Gastroesophageal sphincter (tissue), 4 donors: ENCODE measurements at regions not wholly inside any gene's neighbourhood (a gene's known extent, or its start where the extent isn't known, plus 50 kb on each side); places are given as distances from the start of the nearest gene placed in this dataset.

Experiments used
- ATAC-seq: fragments of 150-250 bp; one replicate; pipeline ENCODE4 v1.9.1; 2016; ENCODE audit warnings: mild to moderate bottlenecking, moderate library complexity
- H3K27ac ChIP-seq, 4 donors: fragments of 200-600 bp; sonication (generic) in 3 of 4; 1 replicate in 3 of 4; 2 replicates in 1 of 4; pipeline ENCODE4 v1.5.1; 2016 to 2019
- H3K27me3 ChIP-seq: fragments of 200-600 bp; sonication (generic); one replicate; pipeline ENCODE4 v1.5.1; 2019
- H3K36me3 ChIP-seq, 2 donors: fragments of 200-600 bp; sonication (generic); one replicate each; pipeline ENCODE4 v1.5.1; 2019; ENCODE audit warnings: control low read depth in 1 of 2
- H3K4me1 ChIP-seq, 3 donors: fragments of 200-600 bp; sonication (generic); 1 replicate in 2 of 3; 2 replicates in 1 of 3; pipeline ENCODE4 v1.5.1; 2016 to 2019; ENCODE audit warnings: control low read depth in 2 of 3
- H3K4me3 ChIP-seq, 2 donors: fragments of 200-600 bp; sonication (generic); one replicate each; pipeline ENCODE4 v1.5.1; 2019; ENCODE audit warnings: mild to moderate bottlenecking in 1 of 2, moderate library complexity in 1 of 2
- H3K9me3 ChIP-seq, 3 donors: fragments of 200-600 bp; sonication (generic); one replicate each; pipeline ENCODE4 v1.5.1; 2017 to 2019; ENCODE audit warnings: control low read depth in 2 of 3
- CTCF ChIP-seq, 4 experiments: fragments of 200-600 bp in 2 of 4; fragments of 450-650 bp in 2 of 4; sonication (generic) in 1 of 4; IDR thresholded peaks; one replicate each; pipeline ENCODE4 v1.5.1; 2017 to 2019; ENCODE audit warnings: antibody characterized with exemption in 4 of 4, mild to moderate bottlenecking in 2 of 4, moderate library complexity in 2 of 4
- EP300 ChIP-seq: sonication (generic); formaldehyde crosslinking; IDR thresholded peaks from one replicate; pipeline ENCODE4 v1.6.1; 2017; ENCODE audit warnings: antibody characterized with exemption, mild to moderate bottlenecking
- POLR2A ChIP-seq, 2 donors: fragments of 450-650 bp; IDR thresholded peaks; one replicate each; pipeline ENCODE4 v1.6.1; 2017; ENCODE audit warnings: antibody characterized with exemption in 2 of 2, mild to moderate bottlenecking in 2 of 2, moderate library complexity in 1 of 2
- POLR2AphosphoS5 ChIP-seq: sonication (generic); formaldehyde crosslinking; IDR thresholded peaks from one replicate; pipeline ENCODE4 v1.6.1; 2017; ENCODE audit warnings: antibody characterized with exemption
- WGBS, 2 donors: methylation state at CpG; one replicate each; pipeline ENCODE4 v1.1.5; 2018; ENCODE audit warnings: low coverage in 1 of 2; 5-methylcytosine and 5-hydroxymethylcytosine counted together

GRCh38 chr13:69604698-69605097, 502.9 kb upstream of the ATXN8OS start:
- ATAC-seq: no peak
- TF ChIP-seq POLR2AphosphoS5: no peak
- TF ChIP-seq POLR2A (IDR thresholded peaks at IDR 0.05): no peak
- no peak for TF ChIP-seq CTCF (IDR thresholded peaks at IDR 0.05)
- TF ChIP-seq EP300: no peak
- 88% methylated on average over 1 of the region's 1 CpG for WGBS, 2 donors
- H3K27ac ChIP-seq: no peak overlapping the region
- no peaks in the 10 kb centered on the region for H3K9me3 ChIP-seq
- H3K27me3 ChIP-seq: no peaks in the 10 kb centered on the region
- H3K4me3 ChIP-seq: no peak overlapping the region
- H3K36me3 ChIP-seq: no peaks in the 10 kb centered on the region
- H3K4me1 ChIP-seq: no peaks in the 10 kb centered on the region

GRCh38 chr13:69603144-69603853, 504.3 kb upstream of the ATXN8OS start:
- ATAC-seq: no peak
- H3K4me1 ChIP-seq: no peaks in the 10 kb centered on the region
- no peaks in the 10 kb centered on the region for H3K36me3 ChIP-seq
- H3K27me3 ChIP-seq: no peaks in the 10 kb centered on the region
- WGBS, 2 donors: 82% methylated on average over 3 of the region's 3 CpGs; no CpG with 5 or more reads in 1 of the 2 donors
- no peak for TF ChIP-seq POLR2AphosphoS5
- no peak for TF ChIP-seq CTCF (IDR thresholded peaks at IDR 0.05)
- TF ChIP-seq EP300: no peak
- no peak for TF ChIP-seq POLR2A (IDR thresholded peaks at IDR 0.05)
- H3K27ac ChIP-seq: no peak overlapping the region
- H3K4me3 ChIP-seq: no peak overlapping the region
- H3K9me3 ChIP-seq: no peaks in the 10 kb centered on the region

- H3K27ac ChIP-seq: no peak overlapping the region
- 29 to 48% methylated on average over 2 to 3 of the region's 3 CpGs for WGBS, 2 donors
- no peak for ATAC-seq
Observed at GRCh38 chr13:69601661-69602060, 506.0 kb upstream of the ATXN8OS start.

DNA sequence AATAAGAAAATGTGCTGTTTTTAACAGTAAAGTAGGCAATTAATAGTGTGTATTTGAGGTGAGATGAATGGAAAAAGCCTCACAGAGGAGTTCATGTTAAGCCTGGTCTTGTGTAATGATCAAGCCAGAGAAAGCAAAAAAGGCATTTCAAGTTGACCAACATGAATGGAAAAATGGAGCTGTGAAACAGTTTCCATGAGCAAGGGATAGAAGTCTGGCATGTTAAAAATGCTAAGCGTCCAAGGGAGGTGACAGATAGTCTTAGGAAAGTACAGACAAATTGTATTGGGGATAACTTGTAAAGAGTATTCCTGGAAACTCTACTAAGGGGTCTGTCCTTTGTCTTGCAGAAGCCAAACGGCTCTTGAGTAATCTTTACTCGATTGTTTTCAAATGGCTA, 506.8 kb upstream of the ATXN8OS start:
- TF ChIP-seq POLR2A (IDR thresholded peaks at IDR 0.05) (no peak), EP300 (no peak), CTCF (IDR thresholded peaks at IDR 0.05) (no peak), POLR2AphosphoS5 (no peak)
- Histone ChIP-seq H3K36me3 (no peaks in the 10 kb centered on the region), H3K4me1 (no peaks in the 10 kb centered on the region), H3K27me3 (no peaks in the 10 kb centered on the region), H3K4me3 (no peak overlapping the region), H3K9me3 (no peaks in the 10 kb centered on the region), H3K27ac (no peak overlapping the region)
- 35 to 67% methylated on average over 3 of the region's 3 CpGs for WGBS, 2 donors
- no peak for ATAC-seq

More at GRCh38 chr13:69601661-69602060, 506.0 kb upstream of the ATXN8OS start:
- H3K36me3 ChIP-seq: no peaks in the 10 kb centered on the region
- TF ChIP-seq POLR2A (IDR thresholded peaks at IDR 0.05): no peak
- TF ChIP-seq CTCF (IDR thresholded peaks at IDR 0.05): no peak
- no peak for TF ChIP-seq POLR2AphosphoS5
- no peak for TF ChIP-seq EP300
- H3K9me3 ChIP-seq: no peaks in the 10 kb centered on the region
- H3K4me1 ChIP-seq: no peaks in the 10 kb centered on the region
- H3K27me3 ChIP-seq: no peaks in the 10 kb centered on the region
- H3K4me3 ChIP-seq: no peak overlapping the region

GRCh38 chr13:69597088-69597487, 510.5 kb upstream of the ATXN8OS start:
- H3K9me3 ChIP-seq: no peaks in the 10 kb centered on the region
- no peaks in the 10 kb centered on the region for H3K27me3 ChIP-seq
- ATAC-seq: no peak
- no peaks in the 10 kb centered on the region for H3K36me3 ChIP-seq
- H3K4me1 ChIP-seq: no peaks in the 10 kb centered on the region
- WGBS, 2 donors: 83 to 92% methylated on average over 2 to 5 of the region's 5 CpGs
- no peak overlapping the region for H3K27ac ChIP-seq
- TF ChIP-seq EP300 (no peak), POLR2AphosphoS5 (no peak), CTCF (IDR thresholded peaks at IDR 0.05) (no peak), POLR2A (IDR thresholded peaks at IDR 0.05) (no peak)
- H3K4me3 ChIP-seq: no peak overlapping the region
